ENCODE measurements at regions not wholly inside any gene's neighbourhood (a gene's known extent, or its start where the extent isn't known, plus 50 kb on each side); places are given as distances from the start of the nearest gene placed in this dataset.

DNA sequence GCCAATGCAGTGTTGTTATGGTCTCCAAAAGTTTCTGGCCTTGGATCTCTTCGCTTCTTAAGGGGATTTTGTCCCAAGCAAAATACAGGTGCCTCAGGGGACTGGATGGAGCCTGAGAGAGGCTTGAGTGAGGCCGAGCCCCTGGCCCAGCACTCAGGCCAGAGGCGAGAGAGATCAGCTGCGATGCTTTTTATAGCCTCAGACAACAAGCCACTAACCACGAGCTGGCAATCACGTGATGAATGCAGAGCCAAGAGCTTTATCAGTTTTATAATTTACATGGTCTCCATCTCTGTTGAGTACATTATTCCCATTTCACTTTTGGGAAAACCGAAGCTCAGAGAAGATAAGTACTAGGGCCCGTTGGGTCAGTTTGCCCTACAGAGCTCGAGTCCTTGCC is 360.0 kb upstream of the CDH5 start:
- TF ChIP-seq, protein P1, sequence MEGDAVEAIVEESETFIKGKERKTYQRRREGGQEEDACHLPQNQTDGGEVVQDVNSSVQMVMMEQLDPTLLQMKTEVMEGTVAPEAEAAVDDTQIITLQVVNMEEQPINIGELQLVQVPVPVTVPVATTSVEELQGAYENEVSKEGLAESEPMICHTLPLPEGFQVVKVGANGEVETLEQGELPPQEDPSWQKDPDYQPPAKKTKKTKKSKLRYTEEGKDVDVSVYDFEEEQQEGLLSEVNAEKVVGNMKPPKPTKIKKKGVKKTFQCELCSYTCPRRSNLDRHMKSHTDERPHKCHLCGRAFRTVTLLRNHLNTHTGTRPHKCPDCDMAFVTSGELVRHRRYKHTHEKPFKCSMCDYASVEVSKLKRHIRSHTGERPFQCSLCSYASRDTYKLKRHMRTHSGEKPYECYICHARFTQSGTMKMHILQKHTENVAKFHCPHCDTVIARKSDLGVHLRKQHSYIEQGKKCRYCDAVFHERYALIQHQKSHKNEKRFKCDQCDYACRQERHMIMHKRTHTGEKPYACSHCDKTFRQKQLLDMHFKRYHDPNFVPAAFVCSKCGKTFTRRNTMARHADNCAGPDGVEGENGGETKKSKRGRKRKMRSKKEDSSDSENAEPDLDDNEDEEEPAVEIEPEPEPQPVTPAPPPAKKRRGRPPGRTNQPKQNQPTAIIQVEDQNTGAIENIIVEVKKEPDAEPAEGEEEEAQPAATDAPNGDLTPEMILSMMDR (IDR thresholded peaks at IDR 0.05; ENCODE audit: low read depth, low read length, poor library complexity, severe bottlenecking): no peak
- TF ChIP-seq EZH2phosphoT487 (IDR thresholded peaks at IDR 0.05; ENCODE audit: borderline replicate concordance, low read length): no peak

Measured in DOHH2 (cell line).